ENCODE measurements at regions not wholly inside any gene's neighbourhood (a gene's known extent, or its start where the extent isn't known, plus 50 kb on each side); places are given as distances from the start of the nearest gene placed in this dataset.

- TF ChIP-seq RAD21 (IDR thresholded peaks at IDR 0.05; ENCODE audit: low read length) (no peak), RCOR1 (IDR thresholded peaks at IDR 0.05; ENCODE audit: low read length) (no peak), POLR2AphosphoS5 (IDR thresholded peaks at IDR 0.05; ENCODE audit: low read depth, low read length) (no peak), JUND (IDR thresholded peaks at IDR 0.05) (no peak), USF2 (IDR thresholded peaks at IDR 0.05; ENCODE audit: borderline replicate concordance, low read depth, low read length) (no peak), CHD2 (IDR thresholded peaks at IDR 0.05; ENCODE audit: low read length, partially characterized antibody) (no peak), TCF12 (IDR thresholded peaks at IDR 0.05) (no peak), GABPA (IDR thresholded peaks at IDR 0.05; ENCODE audit: low read depth) (no peak), SMC3 (IDR thresholded peaks at IDR 0.05; ENCODE audit: low read depth, low read length) (no peak)
- TF ChIP-seq, protein P1, sequence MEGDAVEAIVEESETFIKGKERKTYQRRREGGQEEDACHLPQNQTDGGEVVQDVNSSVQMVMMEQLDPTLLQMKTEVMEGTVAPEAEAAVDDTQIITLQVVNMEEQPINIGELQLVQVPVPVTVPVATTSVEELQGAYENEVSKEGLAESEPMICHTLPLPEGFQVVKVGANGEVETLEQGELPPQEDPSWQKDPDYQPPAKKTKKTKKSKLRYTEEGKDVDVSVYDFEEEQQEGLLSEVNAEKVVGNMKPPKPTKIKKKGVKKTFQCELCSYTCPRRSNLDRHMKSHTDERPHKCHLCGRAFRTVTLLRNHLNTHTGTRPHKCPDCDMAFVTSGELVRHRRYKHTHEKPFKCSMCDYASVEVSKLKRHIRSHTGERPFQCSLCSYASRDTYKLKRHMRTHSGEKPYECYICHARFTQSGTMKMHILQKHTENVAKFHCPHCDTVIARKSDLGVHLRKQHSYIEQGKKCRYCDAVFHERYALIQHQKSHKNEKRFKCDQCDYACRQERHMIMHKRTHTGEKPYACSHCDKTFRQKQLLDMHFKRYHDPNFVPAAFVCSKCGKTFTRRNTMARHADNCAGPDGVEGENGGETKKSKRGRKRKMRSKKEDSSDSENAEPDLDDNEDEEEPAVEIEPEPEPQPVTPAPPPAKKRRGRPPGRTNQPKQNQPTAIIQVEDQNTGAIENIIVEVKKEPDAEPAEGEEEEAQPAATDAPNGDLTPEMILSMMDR (IDR thresholded peaks at IDR 0.05): no peak
Measured at GRCh38 chr4:158055668-158056067, 117.2 kb downstream of the GASK1B start.
